ENCODE measurements at regions not wholly inside any gene's neighbourhood (a gene's known extent, or its start where the extent isn't known, plus 50 kb on each side); places are given as distances from the start of the nearest gene placed in this dataset.
"Not testable (repeated sequence)": the region's sequence is repeated elsewhere in the genome, so short reads cannot be mapped to it uniquely, and the experiment has no call there.

GRCh38 chr6:26766203-26766902 is 106.8 kb upstream of the ZNF322 start:
- H3K27ac Mint-ChIP-seq; H3K36me3 Mint-ChIP-seq; H3K4me3 Mint-ChIP-seq; H3K4me1 Mint-ChIP-seq (ENCODE audit: low read depth); H3K27me3 Mint-ChIP-seq; H3K9me3 Mint-ChIP-seq (ENCODE audit: low read depth): not testable (repeated sequence)

GRCh38 chr6:26770941-26771666 is 111.6 kb upstream of the ZNF322 start:
- H3K27ac Mint-ChIP-seq; H3K4me3 Mint-ChIP-seq; H3K27me3 Mint-ChIP-seq; H3K4me1 Mint-ChIP-seq (ENCODE audit: low read depth); H3K36me3 Mint-ChIP-seq; H3K9me3 Mint-ChIP-seq (ENCODE audit: low read depth): not testable (repeated sequence)

- H3K27ac Mint-ChIP-seq; H3K27me3 Mint-ChIP-seq; H3K36me3 Mint-ChIP-seq; H3K9me3 Mint-ChIP-seq (ENCODE audit: low read depth); H3K4me1 Mint-ChIP-seq (ENCODE audit: low read depth); H3K4me3 Mint-ChIP-seq: not testable (repeated sequence)
These were observed 113.9 kb upstream of the ZNF322 start for GRCh38 chr6:26773414-26773813.

GRCh38 chr6:26780563-26780962 is 121.0 kb upstream of the ZNF322 start:
- H3K27me3 Mint-ChIP-seq; H3K4me1 Mint-ChIP-seq (ENCODE audit: low read depth); H3K4me3 Mint-ChIP-seq; H3K9me3 Mint-ChIP-seq (ENCODE audit: low read depth); H3K27ac Mint-ChIP-seq; H3K36me3 Mint-ChIP-seq: not testable (repeated sequence)

- not testable (repeated sequence) for H3K27me3 Mint-ChIP-seq; H3K4me1 Mint-ChIP-seq (ENCODE audit: low read depth); H3K4me3 Mint-ChIP-seq; H3K27ac Mint-ChIP-seq; H3K9me3 Mint-ChIP-seq (ENCODE audit: low read depth); H3K36me3 Mint-ChIP-seq
These were observed 136.1 kb upstream of the ZNF322 start for GRCh38 chr6:26795474-26796307.

GRCh38 chr6:26799903-26800633 is 140.5 kb upstream of the ZNF322 start:
- H3K27ac Mint-ChIP-seq; H3K27me3 Mint-ChIP-seq; H3K9me3 Mint-ChIP-seq (ENCODE audit: low read depth); H3K36me3 Mint-ChIP-seq; H3K4me3 Mint-ChIP-seq; H3K4me1 Mint-ChIP-seq (ENCODE audit: low read depth): not testable (repeated sequence)

GRCh38 chr6:26803762-26804161 is 144.2 kb upstream of the ZNF322 start:
- H3K27ac Mint-ChIP-seq; H3K27me3 Mint-ChIP-seq; H3K9me3 Mint-ChIP-seq (ENCODE audit: low read depth); H3K36me3 Mint-ChIP-seq; H3K4me1 Mint-ChIP-seq (ENCODE audit: low read depth); H3K4me3 Mint-ChIP-seq: not testable (repeated sequence)

GRCh38 chr6:26811486-26812116 is 152.1 kb upstream of the ZNF322 start:
- not testable (repeated sequence) for H3K4me3 Mint-ChIP-seq

GRCh38 chr6:26818640-26819225 is 159.2 kb upstream of the ZNF322 start:
- H3K27ac Mint-ChIP-seq; H3K4me1 Mint-ChIP-seq (ENCODE audit: low read depth); H3K27me3 Mint-ChIP-seq; H3K36me3 Mint-ChIP-seq; H3K9me3 Mint-ChIP-seq (ENCODE audit: low read depth); H3K4me3 Mint-ChIP-seq: not testable (repeated sequence)

More at GRCh38 chr6:26811486-26812116, 152.1 kb upstream of the ZNF322 start:
- H3K36me3 Mint-ChIP-seq; H3K9me3 Mint-ChIP-seq (ENCODE audit: low read depth); H3K27me3 Mint-ChIP-seq; H3K4me1 Mint-ChIP-seq (ENCODE audit: low read depth); H3K27ac Mint-ChIP-seq: not testable (repeated sequence)

GRCh38 chr6:26827965-26828364 is 168.4 kb upstream of the ZNF322 start:
- H3K27me3 Mint-ChIP-seq; H3K4me3 Mint-ChIP-seq; H3K36me3 Mint-ChIP-seq; H3K4me1 Mint-ChIP-seq (ENCODE audit: low read depth); H3K27ac Mint-ChIP-seq; H3K9me3 Mint-ChIP-seq (ENCODE audit: low read depth): not testable (repeated sequence)

- H3K27me3 Mint-ChIP-seq; H3K27ac Mint-ChIP-seq; H3K4me3 Mint-ChIP-seq; H3K36me3 Mint-ChIP-seq; H3K9me3 Mint-ChIP-seq (ENCODE audit: low read depth); H3K4me1 Mint-ChIP-seq (ENCODE audit: low read depth): not testable (repeated sequence)
These were observed 169.9 kb upstream of the ZNF322 start for GRCh38 chr6:26829480-26829879.

- not testable (repeated sequence) for H3K27ac Mint-ChIP-seq; H3K27me3 Mint-ChIP-seq; H3K36me3 Mint-ChIP-seq; H3K9me3 Mint-ChIP-seq (ENCODE audit: low read depth); H3K4me1 Mint-ChIP-seq (ENCODE audit: low read depth); H3K4me3 Mint-ChIP-seq
These were observed 171.4 kb upstream of the ZNF322 start for GRCh38 chr6:26830992-26831391.

GRCh38 chr6:26835707-26836106 is 176.2 kb upstream of the ZNF322 start:
- H3K4me1 Mint-ChIP-seq (ENCODE audit: low read depth); H3K27me3 Mint-ChIP-seq; H3K36me3 Mint-ChIP-seq; H3K9me3 Mint-ChIP-seq (ENCODE audit: low read depth); H3K27ac Mint-ChIP-seq; H3K4me3 Mint-ChIP-seq: not testable (repeated sequence)

GRCh38 chr6:26836657-26837056 is 177.1 kb upstream of the ZNF322 start:
- H3K27ac Mint-ChIP-seq; H3K36me3 Mint-ChIP-seq; H3K4me3 Mint-ChIP-seq; H3K27me3 Mint-ChIP-seq; H3K4me1 Mint-ChIP-seq (ENCODE audit: low read depth); H3K9me3 Mint-ChIP-seq (ENCODE audit: low read depth): not testable (repeated sequence)
